Left ventricle myocardium inferior (tissue), 1 donor: ENCODE measurements at regions not wholly inside any gene's neighbourhood (a gene's known extent, or its start where the extent isn't known, plus 50 kb on each side); places are given as distances from the start of the nearest gene placed in this dataset.
"Not testable (repeated sequence)": the region's sequence is repeated elsewhere in the genome, so short reads cannot be mapped to it uniquely, and the experiment has no call there.

Experiments
- DNase-seq: peaks from one replicate; pipeline ENCODE4 v3.0.0-alpha.2; 2020
- H3K27ac ChIP-seq: fragments of 200-600 bp; replicated peaks from 2 replicates; pipeline ENCODE4 v1.8.0; 2021
- H3K27me3 ChIP-seq: fragments of 200-600 bp; 2 replicates; pipeline ENCODE4 v1.8.0; 2021; ENCODE audit warnings: low read depth
- H3K36me3 ChIP-seq: fragments of 200-600 bp; 2 replicates; pipeline ENCODE4 v1.8.0; 2021
- H3K4me1 ChIP-seq: fragments of 200-600 bp; 2 replicates; pipeline ENCODE4 v1.8.0; 2021
- H3K4me3 ChIP-seq: fragments of 200-600 bp; 2 replicates; pipeline ENCODE4 v1.8.0; 2021; ENCODE audit warnings: mild to moderate bottlenecking, moderate library complexity
- H3K9me3 ChIP-seq: fragments of 200-600 bp; replicated peaks from 2 replicates; pipeline ENCODE4 v1.8.0; 2021
- intact Hi-C: fragments of 100-400 bp; cut with micrococcal nuclease; formaldehyde crosslinking; loops from one replicate; pipeline ENCODE4 v1.11.0; 2022
- TF ChIP-seq, protein P1 (sequence below): fragments of 200-600 bp; IDR thresholded peaks from 2 replicates; pipeline ENCODE4 v1.8.0; 2021; ENCODE audit warnings: antibody characterized with exemption, mild to moderate bottlenecking, borderline replicate concordance
- donor health status: DM: no; HTN: yes; CAD: no; lungs with severe emphysema.

- H3K4me1 ChIP-seq: peaks cover 18% of the 10 kb centered on the region
Observed at GRCh38 chr1:192489748-192490147, 85.8 kb upstream of the RGS1 start.

DNA sequence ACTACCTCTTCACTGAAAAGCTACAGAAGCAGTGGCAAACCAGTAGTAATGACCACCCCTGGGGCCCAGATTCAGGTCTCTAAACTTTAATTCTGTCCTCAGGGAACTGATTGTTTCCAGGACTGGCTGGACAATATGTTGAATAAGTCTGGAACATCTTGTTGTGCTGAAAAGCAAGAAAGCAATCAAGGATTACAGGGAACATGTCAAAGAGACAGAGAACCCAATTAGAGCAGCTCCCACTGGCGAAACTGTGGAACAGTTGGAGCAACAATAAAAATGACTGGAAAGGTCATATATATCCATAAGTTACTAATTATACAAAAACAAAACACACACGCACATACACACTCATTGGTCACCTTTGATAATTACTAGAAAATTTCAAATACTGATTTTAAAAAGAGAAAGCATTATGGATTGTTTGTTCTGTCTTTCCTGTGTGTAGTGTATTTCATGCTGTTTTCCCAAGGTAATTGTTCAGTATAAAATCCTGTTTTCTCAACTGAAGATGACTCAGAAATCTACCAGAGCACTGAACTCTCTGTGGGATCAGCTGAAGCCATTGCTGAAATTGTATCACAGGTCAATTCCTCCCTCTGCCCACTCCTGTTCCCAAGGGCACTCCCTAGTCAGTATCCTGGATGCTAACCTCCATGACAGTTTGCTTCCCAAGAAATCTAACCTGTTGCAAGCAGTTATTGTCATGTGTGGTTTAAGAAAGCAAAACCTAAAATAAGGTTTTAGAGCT, 83.6 kb upstream of the RGS1 start:
- DNase-seq: no peak
- Histone ChIP-seq H3K4me3 (no peak overlapping the region), H3K27me3 (no peaks in the 10 kb centered on the region), H3K36me3 (no peaks in the 10 kb centered on the region), H3K27ac (no peak overlapping the region), H3K4me1 (peaks cover 10% of the 10 kb centered on the region), H3K9me3 (no peaks in the 10 kb centered on the region)
- intact Hi-C loops: no loop called here
- TF ChIP-seq, protein P1, sequence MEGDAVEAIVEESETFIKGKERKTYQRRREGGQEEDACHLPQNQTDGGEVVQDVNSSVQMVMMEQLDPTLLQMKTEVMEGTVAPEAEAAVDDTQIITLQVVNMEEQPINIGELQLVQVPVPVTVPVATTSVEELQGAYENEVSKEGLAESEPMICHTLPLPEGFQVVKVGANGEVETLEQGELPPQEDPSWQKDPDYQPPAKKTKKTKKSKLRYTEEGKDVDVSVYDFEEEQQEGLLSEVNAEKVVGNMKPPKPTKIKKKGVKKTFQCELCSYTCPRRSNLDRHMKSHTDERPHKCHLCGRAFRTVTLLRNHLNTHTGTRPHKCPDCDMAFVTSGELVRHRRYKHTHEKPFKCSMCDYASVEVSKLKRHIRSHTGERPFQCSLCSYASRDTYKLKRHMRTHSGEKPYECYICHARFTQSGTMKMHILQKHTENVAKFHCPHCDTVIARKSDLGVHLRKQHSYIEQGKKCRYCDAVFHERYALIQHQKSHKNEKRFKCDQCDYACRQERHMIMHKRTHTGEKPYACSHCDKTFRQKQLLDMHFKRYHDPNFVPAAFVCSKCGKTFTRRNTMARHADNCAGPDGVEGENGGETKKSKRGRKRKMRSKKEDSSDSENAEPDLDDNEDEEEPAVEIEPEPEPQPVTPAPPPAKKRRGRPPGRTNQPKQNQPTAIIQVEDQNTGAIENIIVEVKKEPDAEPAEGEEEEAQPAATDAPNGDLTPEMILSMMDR: no peak

More at GRCh38 chr1:192489748-192490147, 85.8 kb upstream of the RGS1 start:
- Histone ChIP-seq H3K9me3 (no peaks in the 10 kb centered on the region), H3K36me3 (no peaks in the 10 kb centered on the region), H3K27ac (peak overlapping the region; percentile 54), H3K27me3 (no peaks in the 10 kb centered on the region), H3K4me3 (no peak overlapping the region)
- TF ChIP-seq, protein P1: no peak
- DNase-seq: peak; percentile 43
- intact Hi-C loops: no loop called here

- DNase-seq: no peak
- no peaks in the 10 kb centered on the region for H3K27me3 ChIP-seq
- no peaks in the 10 kb centered on the region for H3K36me3 ChIP-seq
- H3K9me3 ChIP-seq: no peaks in the 10 kb centered on the region
- no peak overlapping the region for H3K4me3 ChIP-seq
- intact Hi-C loops: no loop called here
- peaks cover 10% of the 10 kb centered on the region for H3K4me1 ChIP-seq
- H3K27ac ChIP-seq: no peak overlapping the region
- TF ChIP-seq, protein P1: no peak
Observed at GRCh38 chr1:192493584-192493983, 82.0 kb upstream of the RGS1 start.

GRCh38 chr1:192496369-192497056, 79.1 kb upstream of the RGS1 start:
- intact Hi-C loops: no loop called here
- H3K9me3 ChIP-seq: no peaks in the 10 kb centered on the region
- no peaks in the 10 kb centered on the region for H3K36me3 ChIP-seq
- no peaks in the 10 kb centered on the region for H3K27me3 ChIP-seq
- no peaks in the 10 kb centered on the region for H3K4me1 ChIP-seq
- no peak overlapping the region for H3K4me3 ChIP-seq
- no peak for DNase-seq
- TF ChIP-seq, protein P1: no peak
- H3K27ac ChIP-seq: no peak overlapping the region

DNA sequence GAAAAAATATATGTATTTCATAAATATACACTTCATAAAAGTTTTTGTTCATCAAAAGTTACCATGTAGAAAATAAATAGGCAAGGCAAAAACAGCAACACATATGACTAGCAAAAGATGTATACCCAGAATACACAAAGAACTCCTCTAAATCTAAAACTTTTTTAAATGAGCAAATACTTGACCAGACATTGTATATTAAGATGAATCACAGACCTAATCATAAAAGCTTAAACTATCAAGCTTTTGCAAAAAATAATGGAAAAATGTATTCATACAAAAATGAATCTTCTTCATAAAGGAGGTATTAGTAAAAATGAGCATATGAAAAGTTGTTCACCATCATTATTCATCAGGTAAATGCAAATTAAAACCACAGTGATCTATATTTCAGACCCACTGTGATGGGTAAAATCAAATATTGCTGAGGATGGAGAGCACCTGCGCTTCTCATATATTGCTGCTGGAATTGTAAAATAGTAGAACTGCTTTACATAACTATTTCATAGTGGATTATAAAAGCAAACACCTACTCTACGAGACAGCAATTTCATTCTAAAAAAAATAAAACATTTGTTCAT, 78.3 kb upstream of the RGS1 start:
- H3K9me3 ChIP-seq: no peaks in the 10 kb centered on the region
- intact Hi-C loops: no loop called here

DNA sequence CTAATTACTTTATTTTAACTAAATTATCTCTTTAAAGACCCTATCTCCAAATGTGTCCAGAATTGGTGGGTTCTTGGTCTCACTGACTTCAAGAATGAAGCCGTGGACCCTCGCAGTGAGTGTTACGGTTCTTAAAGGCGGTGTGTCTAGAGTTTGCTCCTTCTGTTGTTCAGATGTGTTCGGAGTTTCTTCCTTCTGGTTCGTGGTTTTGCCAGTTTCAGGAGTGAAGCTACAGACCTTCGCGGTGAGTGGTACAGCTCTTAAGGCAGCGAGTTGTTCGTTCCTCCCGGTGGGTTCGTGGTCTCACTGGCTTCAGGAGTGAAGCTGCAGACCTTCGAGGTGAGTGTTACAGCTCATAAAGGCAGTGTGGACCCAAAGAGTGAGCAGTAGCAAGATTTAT, 77.5 kb upstream of the RGS1 start:
- H3K36me3 ChIP-seq, H3K4me3 ChIP-seq, H3K27ac ChIP-seq, H3K27me3 ChIP-seq, intact Hi-C loops, H3K9me3 ChIP-seq, H3K4me1 ChIP-seq, DNase-seq: not testable (repeated sequence)

More for the DNA sequence above, 78.3 kb upstream of the RGS1 start:
- TF ChIP-seq, protein P1: no peak
- Histone ChIP-seq H3K27ac (no peak overlapping the region), H3K4me1 (no peaks in the 10 kb centered on the region), H3K4me3 (no peak overlapping the region), H3K36me3 (no peaks in the 10 kb centered on the region), H3K27me3 (no peaks in the 10 kb centered on the region)
- DNase-seq: no peak

DNA sequence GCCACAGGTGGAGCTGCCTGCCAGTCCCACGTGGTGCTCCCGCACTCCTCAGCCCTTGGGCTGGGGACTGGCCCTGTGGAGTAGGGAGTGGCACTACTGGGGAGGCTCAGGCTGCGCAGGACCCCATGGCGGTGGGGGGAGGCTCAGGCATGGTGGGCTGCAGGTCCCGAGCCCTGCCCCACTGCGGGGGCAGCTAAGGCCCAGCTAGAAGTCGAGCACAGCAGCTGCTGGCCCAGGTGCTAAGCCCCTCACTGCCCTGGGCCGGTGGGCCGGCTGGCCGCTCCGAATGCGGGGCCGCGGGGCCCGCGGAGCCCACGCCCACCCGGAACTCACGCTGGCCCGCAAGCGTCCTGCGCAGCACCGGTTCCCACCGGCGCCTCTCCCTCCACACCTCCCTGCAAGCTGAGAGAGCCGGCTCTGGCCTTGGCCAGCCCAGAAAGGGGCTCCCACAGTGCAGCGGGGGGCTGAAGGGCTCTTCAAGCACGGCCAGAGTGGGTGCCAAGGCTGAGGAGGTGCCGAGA, 76.5 kb upstream of the RGS1 start:
- H3K27ac ChIP-seq, DNase-seq, H3K27me3 ChIP-seq, H3K9me3 ChIP-seq, H3K4me1 ChIP-seq, H3K36me3 ChIP-seq, H3K4me3 ChIP-seq, intact Hi-C loops: not testable (repeated sequence)

DNA sequence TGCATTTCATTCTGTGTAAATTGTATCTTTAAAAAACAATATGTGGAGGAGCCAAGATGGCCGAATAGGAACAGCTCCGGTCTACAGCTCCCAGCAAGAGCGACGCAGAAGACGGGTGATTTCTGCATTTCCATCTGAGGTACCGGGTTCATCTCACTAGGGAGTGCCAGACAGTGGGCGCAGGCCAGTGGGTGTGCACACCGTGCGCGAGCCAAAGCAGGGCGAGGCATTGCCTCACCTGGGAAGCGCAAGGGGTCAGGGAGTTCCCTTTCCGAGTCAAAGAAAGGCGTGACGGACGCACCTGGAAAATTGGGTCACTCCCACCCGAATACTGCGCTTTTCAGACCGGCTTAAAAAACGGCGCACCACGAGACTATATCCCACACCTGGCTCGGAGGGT, 75.0 kb upstream of the RGS1 start:
- H3K27ac ChIP-seq, H3K4me1 ChIP-seq, H3K9me3 ChIP-seq, H3K4me3 ChIP-seq, H3K27me3 ChIP-seq, H3K36me3 ChIP-seq, DNase-seq, intact Hi-C loops: not testable (repeated sequence)
